Stimulated activated CD8-positive, alpha-beta memory T cell treated with anti-CD3 and anti-CD28 coated beads, Interleukin-12 subunit alpha, Interleukin-12 subunit beta, amount 100 ng/mL, for 1 hour (primary cell): ENCODE measurements at regions not wholly inside any gene's neighbourhood (a gene's known extent, or its start where the extent isn't known, plus 50 kb on each side); places are given as distances from the start of the nearest gene placed in this dataset.
"Not testable (repeated sequence)": the region's sequence is repeated elsewhere in the genome, so short reads cannot be mapped to it uniquely, and the experiment has no call there.

ENCODE experiments used
- DNase-seq: peaks from one replicate; pipeline ENCODE4 v3.0.0-alpha.2; 2020; ENCODE audit warnings: low read depth

DNA sequence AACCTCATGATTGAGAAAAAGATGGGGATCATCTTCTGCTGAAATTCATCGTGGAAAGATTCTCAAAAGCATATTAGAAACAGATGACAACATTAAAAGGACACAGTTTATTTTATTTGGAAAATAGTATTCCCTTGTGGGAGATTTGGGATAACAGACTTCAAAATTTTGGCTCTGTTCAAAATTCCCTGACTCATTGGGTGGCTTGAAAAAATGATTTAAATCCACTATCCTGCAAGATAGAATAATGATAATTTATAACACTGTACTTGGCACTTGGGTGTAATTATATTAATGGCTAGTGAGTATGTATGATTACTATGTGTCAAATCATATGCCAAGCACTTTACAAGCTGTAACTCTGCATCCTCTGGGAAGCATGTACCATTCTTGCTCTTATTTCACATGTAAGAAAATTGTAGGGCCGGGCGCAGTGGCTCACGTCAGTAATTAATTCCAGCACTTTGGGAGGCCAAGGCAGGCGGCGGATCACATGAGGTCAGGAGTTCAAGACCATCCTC lies 128.8 kb downstream of the LMNTD1 start:
- DNase-seq, result no peak

DNA sequence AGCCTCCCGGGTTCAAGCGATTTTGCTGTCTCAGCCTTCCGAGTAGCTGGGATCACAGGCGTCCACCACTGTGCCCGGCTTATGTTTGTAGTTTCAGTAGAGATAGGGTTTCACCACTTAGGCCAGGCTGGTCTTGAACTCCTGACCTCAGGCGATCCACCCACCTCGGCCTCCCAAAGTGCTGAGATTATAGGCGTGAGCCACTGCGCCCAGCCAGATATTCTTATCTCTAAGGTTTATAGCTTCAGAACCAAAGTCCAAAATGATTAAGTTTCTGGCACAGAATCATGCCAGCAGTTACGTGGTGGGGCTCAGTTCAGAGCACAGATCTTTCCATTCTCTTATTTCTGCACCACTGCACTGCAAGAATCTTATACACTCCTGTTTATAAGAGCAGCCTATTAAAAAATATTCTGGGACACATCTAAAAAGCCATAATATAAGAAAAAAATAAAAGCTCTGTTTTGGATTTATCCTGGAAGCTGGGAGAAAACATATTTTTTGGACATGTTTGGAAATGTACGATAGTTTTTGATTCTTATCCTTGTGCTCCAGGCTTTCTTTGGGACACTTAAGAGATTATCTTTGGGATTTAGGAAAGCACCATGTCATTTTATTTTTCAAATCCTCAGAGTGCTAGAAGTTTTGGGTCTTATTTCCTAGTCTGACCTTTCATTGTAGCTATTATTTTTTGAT lies 129.6 kb downstream of the LMNTD1 start:
- DNase-seq, result no peak

DNA sequence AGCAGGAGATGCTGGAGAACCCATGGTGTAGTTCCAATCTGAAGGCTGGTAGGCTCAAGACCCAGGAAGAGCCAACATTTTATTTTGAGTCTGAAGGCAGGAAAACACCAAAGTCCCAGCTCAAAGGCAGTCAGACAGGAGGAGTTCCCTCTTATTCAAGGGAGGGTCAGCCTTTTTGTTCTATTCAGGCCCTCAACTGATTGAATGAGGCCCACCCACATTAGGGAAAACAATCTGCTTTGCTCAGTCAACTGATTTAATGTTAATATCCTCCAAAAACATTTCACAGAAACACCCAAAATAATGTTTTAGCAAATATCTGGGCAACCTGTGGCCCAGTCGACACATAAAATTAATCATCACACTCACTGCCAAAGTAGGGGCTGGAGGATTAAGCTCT lies 130.8 kb downstream of the LMNTD1 start:
- no peak for DNase-seq

DNA sequence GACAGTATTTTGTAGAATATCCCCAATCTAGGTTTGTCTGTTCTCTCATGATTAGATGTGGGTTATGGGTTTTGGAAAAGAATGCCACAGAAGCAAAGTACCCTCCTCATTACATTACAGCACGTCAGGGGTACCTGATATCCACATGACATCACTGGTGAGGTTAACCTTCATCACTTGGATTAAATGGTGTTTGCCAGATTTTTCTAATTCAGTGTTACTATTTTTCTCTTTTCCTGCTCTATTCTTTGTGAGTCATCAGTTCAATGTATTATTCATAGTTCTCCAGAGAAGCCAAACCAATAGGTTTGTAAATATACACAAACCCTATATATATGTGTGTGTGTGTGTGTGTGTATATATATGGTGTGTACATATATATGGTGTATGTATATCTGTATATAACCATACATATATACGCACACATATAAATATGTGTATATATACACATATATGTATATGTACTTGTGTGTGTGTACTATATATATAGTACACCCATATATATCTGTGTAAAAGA lies 131.4 kb downstream of the LMNTD1 start:
- DNase-seq, result no peak

DNA sequence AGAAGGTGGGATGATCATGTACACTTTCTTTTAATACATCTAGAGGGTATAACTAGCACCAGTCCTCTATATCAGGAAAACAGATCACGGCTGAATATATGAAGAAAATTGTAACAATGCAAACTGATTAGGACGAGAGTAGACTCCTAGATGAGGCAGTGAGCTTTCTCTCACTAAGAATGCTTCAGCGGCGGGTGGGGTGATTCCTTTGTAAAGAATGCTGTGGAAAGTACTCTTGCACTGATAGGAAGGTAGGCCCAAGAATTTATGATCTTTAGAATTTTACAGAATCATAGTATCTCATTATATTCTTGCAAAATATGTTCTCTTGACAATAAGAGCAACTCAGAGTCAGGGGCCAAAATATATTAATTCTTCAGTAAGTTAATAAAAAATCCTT lies 133.0 kb downstream of the LMNTD1 start:
- no peak for DNase-seq

DNA sequence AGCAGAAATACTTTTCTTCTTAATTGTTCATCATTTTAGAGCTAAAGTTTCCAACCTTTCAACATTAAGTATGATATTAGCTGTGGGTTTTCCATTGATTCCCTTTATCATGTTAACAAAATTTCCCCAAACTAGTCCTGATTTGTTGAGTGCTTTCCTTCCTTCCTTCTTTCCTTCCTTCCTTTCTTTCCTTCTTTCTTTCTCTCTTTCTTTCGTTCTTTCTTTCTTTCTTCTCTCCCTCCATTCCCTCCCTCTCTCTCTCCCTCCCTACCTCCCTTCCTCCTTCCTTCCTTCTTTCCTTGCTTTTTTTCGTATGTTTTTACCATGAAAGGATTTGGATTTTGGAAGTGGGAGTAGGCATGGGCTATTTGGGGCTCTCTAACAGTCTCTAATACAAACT lies 133.5 kb downstream of the LMNTD1 start:
- DNase-seq, result no peak

DNA sequence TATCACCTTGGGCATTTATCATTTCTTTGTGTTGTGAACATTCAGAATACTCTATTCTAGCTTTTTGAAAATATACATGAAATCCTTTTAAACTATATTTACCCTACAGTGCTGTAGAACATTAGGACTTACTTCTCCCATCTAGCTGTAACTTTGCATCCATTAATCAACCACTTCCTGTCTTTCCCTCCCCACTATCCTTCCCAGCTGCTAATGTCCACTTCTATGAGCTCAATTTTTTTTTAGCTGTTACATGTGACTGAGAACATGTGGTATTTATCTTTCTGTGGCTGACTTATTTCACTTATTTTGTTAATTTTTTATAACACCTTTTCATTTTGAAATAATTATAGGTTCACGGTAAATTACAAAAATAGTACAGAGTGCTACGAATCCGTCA lies 136.0 kb downstream of the LMNTD1 start:
- DNase-seq, result no peak

DNA sequence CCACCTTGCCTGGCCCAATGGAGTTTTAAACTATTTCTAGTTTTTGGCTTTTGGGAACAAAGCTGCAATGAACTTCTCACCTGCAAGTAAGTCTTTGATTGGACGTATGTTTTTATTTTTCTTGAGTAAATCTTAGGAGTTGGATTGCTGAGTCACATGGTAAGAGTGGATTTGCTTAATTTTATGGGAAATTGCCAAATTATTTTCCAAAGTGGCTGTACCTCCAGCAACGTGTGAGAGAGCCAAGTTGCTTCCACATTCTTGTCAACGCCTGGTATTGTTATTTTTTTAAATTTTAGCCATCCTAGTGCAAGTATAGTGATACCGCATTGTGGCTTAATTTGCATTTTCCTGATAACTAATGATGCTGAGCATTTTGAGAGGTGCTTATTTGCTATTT lies 136.6 kb downstream of the LMNTD1 start:
- DNase-seq, result no peak

DNA sequence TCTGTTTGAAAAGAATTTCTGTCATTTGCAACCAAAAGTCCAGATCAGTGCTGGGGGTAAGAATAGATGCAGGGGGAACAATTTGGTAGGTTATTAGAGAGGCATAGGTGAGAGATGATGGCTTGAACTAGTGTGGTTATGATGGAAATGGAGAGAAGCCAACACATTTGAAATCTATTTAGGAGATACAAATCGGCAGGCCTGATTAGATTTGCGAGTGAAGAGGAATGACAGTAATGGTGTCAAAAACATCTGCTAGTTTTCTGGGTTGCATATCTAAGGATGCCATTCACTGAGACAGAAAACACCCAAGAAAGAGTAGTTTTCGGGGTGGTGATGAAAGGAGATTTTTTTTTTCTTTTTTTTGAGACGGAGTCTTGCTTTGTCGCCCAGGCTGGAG lies 138.1 kb downstream of the LMNTD1 start:
- no peak for DNase-seq

DNA sequence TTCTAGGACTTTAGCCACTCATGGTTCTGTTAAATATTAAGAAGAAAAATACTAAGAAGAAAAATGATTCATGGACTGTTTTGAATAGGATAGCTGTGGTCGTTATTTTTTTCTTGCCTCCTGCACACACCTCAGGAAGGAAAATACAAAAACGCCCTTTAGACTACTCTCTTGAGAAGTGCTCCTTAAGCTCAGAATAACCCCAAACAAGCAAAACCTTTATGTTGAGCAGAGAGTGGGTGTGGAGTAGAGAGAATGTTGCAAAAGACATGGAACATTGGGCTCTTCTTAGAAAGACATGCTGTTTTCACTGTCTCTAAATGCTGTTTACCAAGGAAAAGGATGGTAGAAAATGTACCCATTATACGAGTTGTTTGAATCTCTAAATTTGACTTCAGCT lies 140.3 kb downstream of the LMNTD1 start:
- DNase-seq, result no peak

DNA sequence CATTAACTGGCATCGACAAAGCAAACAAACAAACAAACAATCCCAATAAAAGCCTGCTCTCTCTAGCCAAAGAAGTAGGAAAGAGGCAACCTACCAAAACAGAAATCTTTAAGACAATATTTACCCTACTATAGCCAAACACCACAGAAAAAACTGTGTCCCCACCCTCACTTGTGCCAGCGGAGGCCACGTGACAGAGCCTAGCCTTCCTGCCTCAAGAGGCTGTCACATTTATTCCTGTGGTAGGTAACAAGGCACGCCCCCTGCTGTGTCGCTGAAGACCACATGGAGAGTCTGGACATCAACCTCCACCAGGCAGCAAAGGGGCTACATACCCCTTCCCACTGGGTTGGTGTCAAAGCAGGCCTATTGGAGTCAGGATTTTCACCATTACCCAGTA lies 148.1 kb downstream of the LMNTD1 start:
- DNase-seq, result no peak

DNA sequence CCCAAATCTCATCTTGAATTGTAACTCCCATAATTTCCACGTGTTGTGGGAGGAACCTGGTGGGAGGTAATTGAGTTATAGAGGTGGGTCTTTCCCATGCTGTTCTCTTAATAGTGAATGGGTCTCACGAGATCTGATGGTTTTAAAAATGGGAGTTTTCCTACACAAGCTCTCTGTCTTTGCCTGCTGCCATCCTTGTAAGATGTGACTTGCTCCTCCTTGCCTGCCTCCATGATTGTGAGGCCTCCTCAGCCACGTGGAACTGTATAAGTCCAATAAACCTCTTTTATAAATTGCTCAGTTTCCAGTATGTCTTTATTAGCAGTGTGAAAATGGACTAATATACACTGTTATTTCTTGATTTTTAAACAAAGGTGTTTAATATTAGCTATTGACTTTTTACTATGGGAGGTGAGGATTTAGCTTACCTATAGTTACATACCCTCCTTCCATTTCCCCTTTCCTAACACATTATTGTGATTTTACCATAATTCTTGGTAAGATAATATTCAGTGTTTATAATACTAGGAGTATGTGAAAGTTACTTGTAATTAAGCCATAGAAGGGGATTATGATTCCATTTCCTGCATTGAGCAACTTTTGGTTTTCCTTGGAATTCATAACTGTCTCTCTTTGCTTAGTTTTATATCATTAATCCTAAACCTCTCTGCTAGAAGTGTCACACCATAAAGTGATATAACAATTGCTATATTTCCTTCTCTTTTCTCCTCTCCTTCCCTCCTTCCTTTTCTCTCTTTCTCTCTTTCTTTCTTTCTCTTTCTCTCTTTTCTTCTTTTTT lies 151.0 kb upstream of the KRAS start:
- no peak for DNase-seq

DNA sequence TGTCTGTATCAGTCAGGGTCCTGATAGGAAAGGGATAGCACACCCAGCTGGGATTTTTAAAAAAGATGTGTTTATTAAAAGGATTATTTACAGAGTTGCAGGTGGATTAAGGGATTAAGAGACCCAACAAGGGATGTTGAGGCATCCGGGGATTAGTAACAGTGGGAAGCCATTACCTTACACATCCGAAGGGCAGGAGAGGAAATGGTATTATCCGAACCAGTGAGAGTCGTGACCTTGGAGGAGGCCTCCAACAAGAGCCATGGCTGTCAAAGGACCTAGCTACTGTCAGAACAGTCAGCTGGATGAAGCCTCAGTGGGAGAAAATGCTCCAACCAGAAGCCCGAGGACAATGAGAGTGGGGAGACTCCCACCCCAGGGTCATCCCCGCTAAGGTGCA lies 146.3 kb upstream of the KRAS start:
- no peak for DNase-seq

DNA sequence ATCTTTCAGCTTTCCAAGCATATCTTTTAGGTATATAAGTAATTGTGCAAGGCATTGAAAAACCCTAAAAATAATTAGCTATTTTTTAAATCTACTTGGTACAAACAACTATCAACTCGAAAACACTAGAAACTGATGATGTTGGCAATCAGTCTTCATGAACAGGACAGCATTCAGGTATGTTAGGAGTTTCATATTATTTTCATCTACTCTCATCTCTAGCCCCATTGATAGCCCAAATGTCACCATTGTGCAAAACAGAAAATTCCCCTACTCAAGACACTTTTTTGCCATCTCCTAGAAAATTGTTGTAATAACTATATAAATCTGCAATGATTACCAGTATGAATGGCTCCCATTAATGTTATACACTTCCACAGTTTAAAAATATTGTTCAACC lies 144.5 kb upstream of the KRAS start:
- DNase-seq, result no peak

DNA sequence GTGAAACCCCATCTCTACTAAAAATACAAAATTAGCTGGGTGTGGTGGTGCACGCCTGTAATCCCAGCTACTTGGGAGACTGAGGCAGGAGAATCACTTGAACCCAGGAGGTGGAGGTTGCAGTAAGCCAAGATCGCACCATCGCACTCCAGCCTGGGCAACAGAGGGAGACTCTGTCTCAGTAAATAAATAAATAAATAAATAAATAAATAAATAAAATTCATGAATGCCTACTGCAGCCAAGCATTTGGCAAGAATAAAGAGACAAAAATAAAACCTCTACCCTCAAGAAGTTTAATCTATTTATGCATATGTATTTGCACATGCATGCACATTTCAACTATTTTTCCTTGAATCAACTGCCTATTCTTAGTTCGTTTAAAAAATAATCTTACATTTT lies 144.0 kb upstream of the KRAS start:
- not testable (repeated sequence) for DNase-seq

DNA sequence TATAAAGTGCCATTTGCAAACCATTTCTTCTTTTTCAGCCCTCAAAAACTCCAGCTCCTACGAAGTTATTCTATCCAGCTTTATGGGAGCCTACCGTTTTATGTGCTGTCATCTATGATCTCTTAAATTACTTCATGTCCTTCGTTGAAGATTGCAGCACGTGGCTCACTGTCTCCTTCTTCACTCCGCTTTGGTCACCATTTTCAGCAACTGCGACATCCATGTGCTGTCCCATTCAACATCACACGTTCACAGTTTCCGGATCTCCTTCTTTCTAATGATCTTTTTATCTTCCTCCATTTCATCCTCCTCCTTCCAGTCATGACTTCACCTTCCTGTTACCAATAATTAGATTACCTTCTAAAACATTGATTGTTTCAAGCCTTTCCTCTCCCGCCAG lies 143.3 kb upstream of the KRAS start:
- DNase-seq, result no peak

DNA sequence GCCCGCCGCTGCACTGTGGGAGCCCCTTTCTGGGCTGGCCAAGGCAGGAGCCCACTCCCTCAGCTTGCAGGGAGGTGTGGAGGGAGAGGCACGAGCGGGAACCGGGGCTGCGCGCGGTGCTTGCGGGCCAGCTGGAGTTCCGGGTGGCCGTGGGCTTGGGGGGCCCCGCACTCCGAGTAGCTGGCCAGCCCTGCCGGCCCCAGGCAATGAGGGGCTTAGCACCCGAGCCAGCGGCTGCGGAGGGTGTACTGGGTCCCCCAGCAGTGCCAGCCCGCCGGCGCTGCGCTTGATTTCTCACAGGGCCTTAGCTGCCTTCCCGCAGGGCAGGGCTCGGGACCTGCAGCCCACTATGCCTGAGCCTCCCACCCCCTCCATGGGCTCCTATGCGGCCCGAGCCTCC lies 140.6 kb upstream of the KRAS start:
- not testable (repeated sequence) for DNase-seq

DNA sequence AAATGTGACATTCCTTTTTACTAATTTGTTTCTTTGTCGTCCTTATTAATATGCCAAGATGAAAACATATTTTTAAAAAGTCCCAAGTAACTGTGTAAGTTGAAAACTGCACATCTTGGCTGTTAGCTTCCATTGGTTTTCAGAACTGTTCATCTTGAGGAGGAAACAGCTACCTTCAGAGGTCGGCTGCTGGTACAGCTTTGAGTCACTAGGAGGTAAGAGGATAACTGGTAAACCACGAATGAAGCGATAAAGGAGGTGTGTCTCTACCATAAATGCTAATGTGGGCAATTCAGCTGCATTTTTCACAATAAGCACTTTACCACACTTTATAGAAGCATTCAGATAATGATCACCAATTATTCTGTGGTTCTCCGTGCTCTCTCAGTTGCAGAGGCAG lies 137.5 kb upstream of the KRAS start:
- DNase-seq, result no peak

DNA sequence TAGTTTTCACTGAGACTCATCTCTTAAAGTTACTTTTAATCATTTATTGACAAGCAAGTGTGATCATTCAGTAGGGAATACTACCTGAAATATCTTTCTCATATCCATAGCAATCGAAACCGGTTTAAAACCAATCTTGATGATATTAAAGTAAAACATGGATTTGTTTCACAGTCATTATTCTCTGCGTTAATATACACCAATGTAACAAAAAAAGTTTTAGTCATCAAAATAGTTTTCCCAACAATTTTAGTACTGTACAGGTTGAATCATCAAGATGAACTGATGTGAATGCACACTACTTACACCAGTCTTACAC lies 137.0 kb upstream of the KRAS start:
- no peak for DNase-seq

DNA sequence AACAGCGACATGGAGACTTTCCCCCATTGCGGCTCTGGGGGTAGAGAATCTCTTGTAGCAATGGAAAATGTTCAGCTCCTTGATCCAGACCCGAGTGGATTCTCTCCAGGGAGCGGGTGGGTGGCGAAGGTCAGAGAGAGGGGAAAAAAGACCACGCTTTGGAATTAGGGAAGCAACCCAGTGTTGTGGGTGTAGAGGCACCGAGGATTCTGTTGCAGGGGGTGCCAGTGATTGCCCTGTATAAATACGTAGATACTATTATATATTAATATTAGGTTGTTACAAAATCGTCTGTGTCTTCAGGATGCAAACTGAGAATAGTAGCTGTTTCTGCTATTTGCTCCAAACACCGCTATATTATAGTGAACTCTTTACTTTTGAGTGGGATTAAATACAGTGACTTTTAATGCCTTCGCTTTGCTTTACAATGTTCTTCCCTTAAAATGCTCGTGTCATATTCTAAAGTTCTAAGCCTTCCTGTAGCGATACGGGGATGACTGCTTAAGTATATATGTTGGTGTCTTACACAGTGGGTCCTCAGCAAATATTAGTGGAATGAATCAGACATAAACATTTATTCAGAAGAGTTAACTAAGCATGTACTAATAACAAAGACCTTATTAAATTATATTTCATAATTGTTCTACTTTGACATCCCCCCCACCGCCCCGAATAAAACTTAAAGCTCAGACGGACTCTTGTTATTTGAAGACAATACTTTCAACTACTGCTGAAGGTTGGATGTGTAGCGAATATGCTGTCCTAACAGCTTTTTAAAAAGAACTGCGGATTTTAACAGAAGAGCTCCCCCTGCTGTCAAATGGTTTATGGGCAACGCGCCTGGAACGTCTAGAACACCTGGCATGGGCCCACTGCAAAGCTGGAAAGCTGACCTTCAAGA lies 136.4 kb upstream of the KRAS start:
- DNase-seq, result peak; percentile 64

DNA sequence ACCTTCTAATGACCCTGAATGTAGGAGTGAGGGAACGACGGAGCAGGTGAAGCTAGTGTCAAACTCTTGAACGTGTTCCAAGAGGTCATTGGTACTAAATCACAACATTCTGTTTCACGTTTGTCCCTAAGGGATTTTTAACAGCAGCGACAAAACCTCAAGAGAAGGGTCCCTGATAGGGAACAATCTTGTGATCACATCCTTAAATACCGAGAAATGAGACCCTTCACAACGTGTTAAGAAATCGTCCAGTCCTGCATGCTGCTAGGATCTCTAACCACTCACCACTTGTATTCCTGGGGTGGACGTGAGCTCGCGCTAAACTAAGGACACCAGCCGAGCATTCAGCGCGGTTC lies 134.1 kb upstream of the KRAS start:
- DNase-seq, result no peak

DNA sequence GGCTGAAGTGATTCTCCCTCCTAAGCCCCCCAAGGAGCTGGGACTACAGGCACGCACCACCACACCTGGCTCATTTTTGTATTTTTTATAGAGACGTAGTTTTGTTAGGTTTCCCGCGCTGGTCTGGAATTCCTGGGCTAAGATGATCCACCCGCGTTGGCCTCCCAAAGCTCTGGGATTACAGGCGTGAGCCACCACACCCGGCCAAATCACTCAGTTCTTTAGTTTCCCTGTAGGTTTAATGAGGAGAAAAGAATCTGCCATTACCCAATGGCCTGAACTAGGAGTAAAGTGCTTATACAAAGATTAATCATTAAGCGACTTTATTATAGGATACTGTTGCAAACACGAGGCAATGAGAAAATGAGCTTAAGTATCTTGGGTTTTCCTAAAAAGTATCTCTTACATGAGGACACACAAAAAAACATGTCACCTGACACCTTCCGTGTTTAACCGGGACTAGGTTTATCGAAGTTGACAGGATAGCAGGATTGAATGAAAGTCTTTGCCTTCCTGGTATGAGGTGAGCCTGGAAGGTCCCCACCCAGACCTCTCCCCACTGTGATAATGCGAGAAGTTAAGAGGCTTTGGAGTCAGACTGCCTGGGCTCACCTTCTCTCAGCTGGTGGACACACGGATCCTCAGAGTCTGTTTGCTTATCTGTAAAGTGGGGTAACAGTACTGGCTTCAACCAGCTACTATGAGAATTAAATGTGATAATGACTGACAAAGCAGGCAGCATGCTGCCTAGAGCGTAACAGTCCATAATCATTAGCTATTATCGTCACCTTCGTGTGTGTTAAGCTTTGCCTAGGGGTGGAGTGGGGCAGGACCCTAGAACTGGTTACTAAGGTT lies 133.5 kb upstream of the KRAS start:
- DNase-seq, result no peak
